Heart left ventricle (tissue), 16 donors: ENCODE measurements at regions not wholly inside any gene's neighbourhood (a gene's known extent, or its start where the extent isn't known, plus 50 kb on each side); places are given as distances from the start of the nearest gene placed in this dataset.
A peak's percentile ranks its signal among the peaks of the same experiment; 100 is the strongest.

ENCODE experiments used
- ATAC-seq, 4 donors: fragments of 200-7000 bp; cut with Tn5 transposase; one replicate each; pipeline ENCODE4 v1.9.1; 2020 to 2022; ENCODE audit warnings: moderate library complexity in 4 of 4, mild to moderate bottlenecking in 3 of 4, moderate number of reproducible peaks in 1 of 4
- DNase-seq, 5 donors: peaks; one replicate each; pipeline ENCODE4 v3.0.0-alpha.2; 2020
- H3K27ac ChIP-seq, 12 donors: fragments of 200-600 bp; sonication (generic) in 4 of 12; one replicate each; pipeline versions ENCODE4 v1.5.0 to v1.8.0; 2016 to 2022; ENCODE audit warnings: mild to moderate bottlenecking in 2 of 12
- H3K27me3 ChIP-seq, 9 donors: fragments of 200-600 bp; sonication (generic) in 2 of 9; one replicate each; pipeline versions ENCODE4 v1.5.1 to v1.8.0; 2016 to 2022; ENCODE audit warnings: mild to moderate bottlenecking in 3 of 9
- H3K36me3 ChIP-seq, 9 donors: fragments of 200-600 bp; sonication (generic) in 2 of 9; one replicate each; pipeline versions ENCODE4 v1.5.0 to v1.8.0; 2018 to 2022; ENCODE audit warnings: mild to moderate bottlenecking in 2 of 9
- H3K4me1 ChIP-seq, 12 donors: fragments of 200-600 bp; sonication (generic) in 4 of 12; one replicate each; pipeline versions ENCODE4 v1.5.0 to v1.8.0; 2016 to 2022; ENCODE audit warnings: mild to moderate bottlenecking in 3 of 12
- H3K4me3 ChIP-seq, 12 donors: fragments of 200-600 bp; sonication (generic) in 4 of 12; one replicate each; pipeline versions ENCODE4 v1.5.0 to v1.8.0; 2017 to 2022; ENCODE audit warnings: mild to moderate bottlenecking in 9 of 12, moderate library complexity in 4 of 12
- H3K9me3 ChIP-seq, 12 donors: fragments of 200-600 bp; sonication (generic) in 4 of 12; one replicate each; pipeline versions ENCODE4 v1.5.0 to v1.8.0; 2016 to 2022; ENCODE audit warnings: mild to moderate bottlenecking in 1 of 12
- CTCF ChIP-seq, 12 donors: fragments of 200-600 bp; sonication (generic) in 4 of 12; IDR thresholded peaks; one replicate each; pipeline versions ENCODE4 v1.5.0 to v1.8.0; 2018 to 2022; ENCODE audit warnings: antibody characterized with exemption in 12 of 12, mild to moderate bottlenecking in 5 of 12
- POLR2A ChIP-seq, 2 donors: fragments of 450-650 bp; IDR thresholded peaks; one replicate each; pipeline ENCODE4 v1.6.1; 2017; ENCODE audit warnings: antibody characterized with exemption in 2 of 2, mild to moderate bottlenecking in 2 of 2, moderate library complexity in 2 of 2
- WGBS, 4 donors: extraction: QIAGEN DNeasy Blood & Tissue Kit in 2 of 4; methylation state at CpG; one replicate each; pipeline versions ENCODE4 v1.1.5 to v1.1.7; 2013 to 2018; 5-methylcytosine and 5-hydroxymethylcytosine counted together
- intact Hi-C, 10 donors: fragments of 100-400 bp; cut with DNase I; formaldehyde crosslinking; loops; one replicate each; pipeline versions ENCODE4 v1.11.1 to v1.14.2; 2022
- donor health status: ischemic (EF 13 %, LVEDD 7.1; RV severe dilation, severe dysfunction).
- donor health status: healthy with polysubstance abuse.
- donor health status: DM: no; HTN: yes; CAD: no.
- donor health status: DM: no; HTN: no; CAD: no.
- donor health status: ischemic (EF 25% LVEDD 6.9; RV normal size, moderate dysfunction).
- donor health status: ischemic (EF 25% LVEDD 5.7; RV mildly dilated, moderate dysfunction).
- donor health status: healthy.
- donor health status: DM: yes; HTN: yes; CAD: no.
- donor health status: ischemic (EF 35%, LVEDD 5.7; RV mildly dilated, moderate dysfunction).
- donor health status: nonischemic (EF 11% LVEDD 7.7; RV severe dilation, severe dysfunction).
- donor health status: DM: yes; HTN: yes; CAD: no.
- donor health status: PGD.
- donor health status: ischemic (EF 29% LVEDD 5.4; RV normal size, mild dysfunction).
- donor health status: nonischemic (EF 23%, LVEDD 6.1; RV moderate dilation, normal function).

- no peak for TF ChIP-seq POLR2A (IDR thresholded peaks at IDR 0.05)
- TF ChIP-seq CTCF (IDR thresholded peaks at IDR 0.05), result no peak
- no peak overlapping the region for H3K4me3 ChIP-seq
- DNase-seq, result no peak
- H3K27ac ChIP-seq, result no peak overlapping the region
- intact Hi-C loops, result no loop called here
- WGBS, 4 donors, result 44 to 49% (median 46%) methylated on average over 4 of the region's 4 CpGs
- no peaks in the 10 kb centered on the region for H3K9me3 ChIP-seq
- ATAC-seq, result no peak
- no peaks in the 10 kb centered on the region for H3K4me1 ChIP-seq
- peaks cover 0 to 5% (median 0%) of the 10 kb centered on the region in 9 donors for H3K27me3 ChIP-seq
- H3K36me3 ChIP-seq, result no peaks in the 10 kb centered on the region
Observed at GRCh38 chr1:14479865-14480264, 118.6 kb upstream of the KAZN start.

DNA sequence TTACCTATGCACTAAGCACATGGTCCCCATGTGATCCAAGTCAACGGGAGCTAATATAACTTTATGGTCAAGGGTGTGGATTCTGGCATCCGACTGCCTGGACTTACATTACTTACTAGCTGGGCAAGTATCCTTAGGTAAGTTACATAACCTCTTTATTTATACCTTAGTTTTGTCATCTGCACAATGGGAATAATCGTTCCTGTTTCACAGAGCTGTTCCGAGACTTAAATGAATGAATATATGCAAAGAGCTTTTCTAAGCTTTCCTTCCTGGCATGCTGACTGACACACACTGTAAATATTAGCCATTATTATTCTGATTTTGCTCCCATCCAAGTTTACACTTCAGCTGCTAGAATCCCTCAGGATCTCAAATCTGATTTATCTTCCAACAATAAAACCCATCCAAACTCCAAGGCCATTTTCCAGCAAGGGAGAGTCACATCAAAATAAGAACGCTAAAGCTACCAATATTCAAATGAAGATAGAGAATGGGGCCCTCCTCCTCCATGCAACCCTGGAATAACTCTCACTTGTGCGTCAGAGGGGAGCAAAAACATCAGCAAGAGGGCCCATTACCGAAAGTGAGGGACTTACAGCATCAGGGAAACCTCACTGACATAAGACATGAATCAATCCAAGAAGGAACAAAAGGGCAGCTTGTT lies 115.6 kb upstream of the KAZN start:
- DNase-seq (no peak), ATAC-seq (no peak)
- TF ChIP-seq POLR2A (IDR thresholded peaks at IDR 0.05), result no peak
- no peak for TF ChIP-seq CTCF (IDR thresholded peaks at IDR 0.05)
- Histone ChIP-seq H3K4me1 (peaks cover 0 to 7% (median 0%) of the 10 kb centered on the region in 12 donors), H3K4me3 (no peak overlapping the region), H3K27me3 (peaks cover 0 to 6% (median 0%) of the 10 kb centered on the region in 9 donors), H3K36me3 (no peaks in the 10 kb centered on the region), H3K9me3 (no peaks in the 10 kb centered on the region), H3K27ac (no peak overlapping the region)
- intact Hi-C loops, result no loop called here
- WGBS, 4 donors, result 62 to 73% (median 71%) methylated on average over 7 of the region's 7 CpGs

GRCh38 chr1:14485285-14485684 lies 113.2 kb upstream of the KAZN start:
- DNase-seq, result no peak
- no peaks in the 10 kb centered on the region for H3K36me3 ChIP-seq
- TF ChIP-seq CTCF (IDR thresholded peaks at IDR 0.05), result no peak
- no peak for TF ChIP-seq POLR2A (IDR thresholded peaks at IDR 0.05)
- no peak for ATAC-seq
- intact Hi-C loops, result loop anchor here in 1 of 10 donors (5.0 kb wide), 1 partner anchor 58 kb away; no protein-coding TSS in a partner anchor
- H3K27me3 ChIP-seq, result peaks cover 0 to 6% (median 0%) of the 10 kb centered on the region in 9 donors
- H3K9me3 ChIP-seq, result no peaks in the 10 kb centered on the region
- 87 to 95% (median 91%) methylated on average over 5 of the region's 5 CpGs for WGBS, 4 donors
- H3K4me3 ChIP-seq, result no peak overlapping the region
- peaks cover 0 to 7% (median 0%) of the 10 kb centered on the region in 12 donors for H3K4me1 ChIP-seq
- no peak overlapping the region for H3K27ac ChIP-seq

DNA sequence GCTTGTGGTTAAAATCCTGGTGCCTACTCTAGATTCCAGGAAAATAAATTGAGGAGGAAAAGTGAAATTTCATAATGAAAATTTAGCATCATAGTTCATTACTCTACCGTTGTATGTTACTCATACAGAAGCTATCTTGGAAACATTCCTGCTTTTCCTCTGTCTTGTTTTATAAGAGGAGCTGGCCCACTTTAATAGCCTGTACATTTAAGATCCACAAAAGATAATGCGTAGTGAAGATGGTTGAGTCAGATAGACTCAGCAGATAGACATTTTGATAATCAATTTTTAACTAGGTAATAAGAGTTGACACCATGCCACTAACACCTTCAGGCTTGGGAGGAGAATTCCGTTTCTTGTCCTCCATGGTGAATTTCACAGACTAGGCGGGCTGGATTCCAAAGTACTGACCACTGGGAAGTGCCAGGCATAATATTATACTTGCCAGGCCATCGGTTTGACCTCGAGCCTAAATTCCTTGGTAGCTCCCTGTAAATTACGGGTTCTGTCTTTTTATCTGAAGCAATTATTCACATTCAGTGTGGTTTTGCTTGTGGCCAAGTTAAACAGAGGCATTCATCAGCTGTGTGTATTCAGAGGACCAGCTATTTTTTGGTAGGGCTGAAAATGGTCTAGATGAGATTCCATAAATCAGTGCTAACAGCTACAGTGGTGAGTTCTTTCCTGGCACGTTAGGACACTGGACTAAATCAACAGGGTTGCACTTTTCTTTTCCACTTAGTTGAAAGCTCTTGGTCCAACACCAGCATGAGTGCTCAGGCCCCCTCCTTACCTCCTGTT lies 111.9 kb upstream of the KAZN start:
- peak overlapping the region in 3 of 12 donors; percentile 13 to 52 (median 20) for H3K27ac ChIP-seq
- intact Hi-C loops, result loop anchor here in 1 of 10 donors (5.0 kb wide), 1 partner anchor 59 kb away; no protein-coding TSS in a partner anchor
- TF ChIP-seq POLR2A (IDR thresholded peaks at IDR 0.05) (no peak), CTCF (IDR thresholded peaks at IDR 0.05) (no peak)
- H3K9me3 ChIP-seq, result no peaks in the 10 kb centered on the region
- H3K27me3 ChIP-seq, result peaks cover 0 to 6% (median 0%) of the 10 kb centered on the region in 9 donors
- peaks cover 0 to 7% (median 0%) of the 10 kb centered on the region in 12 donors for H3K4me1 ChIP-seq
- 55 to 69% (median 63%) methylated on average over 8 of the region's 8 CpGs for WGBS, 4 donors
- DNase-seq, result peak in 4 of 5 donors; percentile 20 to 47 (median 33)
- no peaks in the 10 kb centered on the region for H3K36me3 ChIP-seq
- ATAC-seq, result peak; percentile 73 to 95 (median 88)
- H3K4me3 ChIP-seq, result no peak overlapping the region
